GM20000 (cell line): ENCODE measurements at regions not wholly inside any gene's neighbourhood (a gene's known extent, or its start where the extent isn't known, plus 50 kb on each side); places are given as distances from the start of the nearest gene placed in this dataset.

Experiments
- DNase-seq: peaks from one replicate; pipeline ENCODE4 v3.0.0; 2012; ENCODE audit warnings: low spot score
- CTCF ChIP-seq: IDR thresholded peaks from 2 replicates; pipeline ENCODE4 v1.5.1; 2012; ENCODE audit warnings: mild to moderate bottlenecking, control low read depth; ENCODE audit errors: extremely low read depth, missing control alignments

- DNase-seq: no peak
- TF ChIP-seq CTCF: no peak
These were observed 385.3 kb upstream of the COBL start for GRCh38 chr7:51701935-51702334.

- DNase-seq: no peak
- TF ChIP-seq CTCF: no peak
These were observed 384.1 kb upstream of the COBL start for GRCh38 chr7:51700593-51701215.

- TF ChIP-seq CTCF: no peak
- no peak for DNase-seq
These were observed 376.6 kb upstream of the COBL start for GRCh38 chr7:51693258-51693657.

DNA sequence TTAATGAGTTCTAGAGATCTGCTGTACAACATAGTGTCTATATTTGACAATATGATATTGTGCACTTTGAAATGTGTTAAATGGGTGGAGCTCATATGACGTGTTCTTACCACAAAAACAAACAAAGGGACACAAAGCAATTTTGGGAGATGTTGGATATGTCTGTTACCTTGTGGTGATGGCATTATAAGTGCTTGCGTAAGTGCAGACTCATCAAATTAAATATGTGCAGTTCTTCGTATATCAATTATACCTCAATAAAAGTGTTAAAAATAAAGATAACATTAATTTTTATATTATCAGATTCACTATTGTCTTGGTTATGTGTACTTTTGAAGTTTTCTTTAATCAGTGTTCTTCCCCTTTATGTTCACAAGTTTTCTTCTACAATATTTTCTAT is 372.9 kb upstream of the COBL start:
- TF ChIP-seq CTCF: no peak
- no peak for DNase-seq

- TF ChIP-seq CTCF: no peak
- DNase-seq: no peak
These were observed 369.2 kb upstream of the COBL start for GRCh38 chr7:51685794-51686193.

- no peak for DNase-seq
- no peak for TF ChIP-seq CTCF
These were observed 364.2 kb upstream of the COBL start for GRCh38 chr7:51680594-51681399.

- no peak for TF ChIP-seq CTCF
- DNase-seq: no peak
These were observed 362.7 kb upstream of the COBL start for GRCh38 chr7:51679358-51679757.
